Epidermal melanocyte (primary cell): ENCODE measurements at regions not wholly inside any gene's neighbourhood (a gene's known extent, or its start where the extent isn't known, plus 50 kb on each side); places are given as distances from the start of the nearest gene placed in this dataset.
A peak's percentile ranks its signal among the peaks of the same experiment; 100 is the strongest.
"Not testable (repeated sequence)": the region's sequence is repeated elsewhere in the genome, so short reads cannot be mapped to it uniquely, and the experiment has no call there.

Source experiments
- DNase-seq: peaks from one replicate; pipeline ENCODE4 v3.0.0; 2011; ENCODE audit warnings: low spot score; ENCODE audit not compliant: insufficient read length

DNA sequence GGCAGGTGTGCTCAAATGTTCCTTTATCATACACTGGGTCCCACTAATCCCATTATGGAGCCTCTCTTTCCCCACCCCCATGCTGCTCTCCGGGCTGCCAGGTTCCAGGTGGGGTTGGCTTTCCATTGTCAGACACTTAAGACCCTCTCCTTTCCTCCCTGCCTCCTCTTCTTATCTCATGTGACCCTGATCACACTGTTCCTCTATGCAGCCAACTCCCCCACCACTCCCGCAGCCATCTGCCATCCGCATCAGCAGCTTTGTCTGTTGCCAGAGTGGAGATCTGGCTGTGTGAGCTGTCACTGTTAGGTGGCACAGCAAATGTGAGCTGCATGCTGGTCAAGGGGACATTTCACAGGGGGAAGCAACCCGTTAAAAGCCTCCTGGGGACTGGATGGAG lies 391.4 kb downstream of the TNS3 start:
- no peak for DNase-seq

GRCh38 chr7:47188653-47189315 lies 393.1 kb downstream of the TNS3 start:
- DNase-seq = no peak

DNA sequence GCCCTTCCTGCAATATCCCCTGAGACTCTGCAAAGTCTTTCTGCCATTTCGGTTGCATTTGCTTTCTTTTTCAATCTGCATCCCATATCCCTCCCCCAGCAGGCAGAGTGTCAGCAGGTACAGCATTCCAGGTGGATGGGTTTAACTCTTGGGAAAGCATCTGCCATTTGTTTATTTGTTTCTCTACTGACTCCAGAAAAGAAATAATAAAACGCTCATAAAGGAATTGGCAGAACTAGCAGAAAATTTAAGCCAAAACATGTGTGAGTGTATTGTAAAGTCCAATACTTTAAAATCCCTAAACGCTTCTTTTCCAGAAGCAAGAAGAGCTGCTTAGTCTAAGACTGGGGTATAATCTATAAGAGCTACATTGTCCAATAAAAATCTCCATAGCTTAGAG lies 393.8 kb downstream of the TNS3 start:
- DNase-seq = no peak

GRCh38 chr7:47186316-47186715 lies 395.6 kb downstream of the TNS3 start:
- DNase-seq = no peak

DNA sequence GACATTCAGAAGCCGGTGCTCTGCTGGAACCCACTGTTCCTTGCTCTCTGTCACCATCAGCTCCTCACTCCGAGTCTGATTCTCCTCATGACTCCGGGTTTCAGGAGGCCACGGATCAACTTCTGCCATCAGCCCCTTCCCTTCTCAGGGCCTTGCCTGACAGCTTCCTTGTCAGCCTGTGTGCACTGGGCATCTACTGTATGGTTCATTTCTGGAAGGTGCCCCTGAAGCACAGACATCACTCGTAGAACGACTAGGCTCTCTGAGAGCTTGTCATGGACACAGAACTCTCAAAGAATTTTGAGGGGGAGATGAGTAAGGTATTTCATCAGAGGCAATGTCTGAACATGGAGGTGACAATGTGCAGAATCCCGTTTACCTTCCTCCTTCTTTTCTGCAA lies 396.1 kb downstream of the TNS3 start:
- no peak for DNase-seq

DNA sequence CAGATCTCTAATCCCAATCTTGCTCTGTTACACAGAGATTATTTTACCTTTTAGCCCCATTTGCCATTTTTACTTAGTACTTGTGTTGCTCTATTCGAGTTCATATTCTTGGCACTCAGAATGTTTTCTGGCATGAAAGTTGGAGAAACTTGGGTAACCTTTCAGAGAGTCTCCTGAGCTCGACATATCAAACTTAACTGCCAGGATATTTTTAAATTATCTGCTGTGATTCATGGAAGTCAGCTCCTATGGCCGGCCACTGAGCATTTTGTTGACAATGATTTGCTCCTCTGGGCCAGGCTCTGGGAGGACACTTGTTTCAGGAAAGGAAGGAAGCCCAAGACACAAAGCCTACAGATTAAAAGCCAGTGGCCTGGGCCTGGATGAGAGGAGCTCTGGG lies 396.7 kb downstream of the TNS3 start:
- DNase-seq = no peak

DNA sequence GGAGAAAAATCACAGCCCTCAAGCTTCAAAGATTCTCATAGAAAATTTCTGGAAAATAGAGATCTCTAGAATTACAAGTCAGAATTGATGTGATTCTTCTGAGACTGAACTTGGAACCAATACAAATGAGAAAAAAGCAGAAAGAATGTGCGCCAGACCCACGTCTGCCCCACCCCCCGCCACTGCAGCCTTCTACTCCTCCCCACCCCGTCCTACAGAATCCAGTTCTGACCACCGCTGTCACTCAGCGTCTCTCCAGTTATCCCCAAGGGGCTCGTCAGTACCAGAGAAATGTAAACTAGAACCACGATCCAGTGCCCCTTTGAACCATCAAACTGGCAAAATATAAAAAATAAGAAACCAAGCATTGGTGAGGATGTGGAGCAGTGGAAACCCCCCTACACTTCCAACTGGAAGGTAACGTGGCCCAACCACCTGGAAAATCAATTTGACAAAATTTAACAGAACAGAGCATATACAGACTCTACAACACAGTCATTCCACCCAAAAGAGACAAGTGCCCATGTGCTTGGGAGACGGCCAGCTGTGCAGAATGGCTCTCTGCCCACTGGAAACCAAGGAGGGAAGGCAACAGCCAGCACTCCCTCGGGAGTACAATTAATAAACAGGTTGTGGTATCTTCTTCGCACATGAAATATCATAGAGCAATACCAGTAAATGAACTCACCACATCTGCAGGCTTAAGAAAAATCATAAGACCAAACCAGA lies 397.9 kb downstream of the TNS3 start:
- no peak for DNase-seq

DNA sequence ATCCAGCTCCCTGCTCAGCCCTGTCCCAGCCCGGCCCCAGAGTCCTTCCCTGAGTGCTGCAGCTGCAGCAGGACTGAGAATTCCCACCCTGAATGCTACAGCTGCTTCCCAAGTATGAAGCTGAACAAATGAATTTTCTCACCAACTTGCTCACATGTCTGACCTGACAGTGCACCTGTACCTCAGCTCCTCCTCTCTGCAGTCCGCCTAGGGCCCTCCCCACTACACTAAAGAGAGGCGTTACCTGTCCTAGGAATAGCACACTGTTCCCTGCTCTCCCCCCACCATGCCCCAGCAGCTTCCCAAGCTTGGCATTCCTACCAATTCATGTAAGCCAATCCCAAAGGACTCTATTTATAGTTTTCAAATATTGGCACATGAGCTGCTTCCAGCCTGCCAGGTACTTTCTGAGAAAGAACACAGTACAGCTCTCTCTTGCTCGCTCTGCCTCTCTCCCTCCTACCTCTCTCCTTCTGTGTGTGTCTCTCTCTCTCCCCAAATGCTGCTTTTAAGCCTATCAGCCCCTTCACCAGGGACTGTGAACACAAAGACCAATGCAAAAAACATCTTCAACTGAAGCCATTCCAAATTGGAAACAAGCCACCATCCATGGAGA lies 400.1 kb downstream of the TNS3 start:
- DNase-seq = no peak

- no peak for DNase-seq
Measured at GRCh38 chr7:47180516-47180826, 401.4 kb downstream of the TNS3 start.

- DNase-seq = peak; percentile 71
Measured at GRCh38 chr7:47179812-47180515, 401.9 kb downstream of the TNS3 start.

GRCh38 chr7:47172602-47173539 lies 409.0 kb downstream of the TNS3 start:
- not testable (repeated sequence) for DNase-seq

- no peak for DNase-seq
Measured at GRCh38 chr7:47170516-47170915, 411.4 kb downstream of the TNS3 start.

DNA sequence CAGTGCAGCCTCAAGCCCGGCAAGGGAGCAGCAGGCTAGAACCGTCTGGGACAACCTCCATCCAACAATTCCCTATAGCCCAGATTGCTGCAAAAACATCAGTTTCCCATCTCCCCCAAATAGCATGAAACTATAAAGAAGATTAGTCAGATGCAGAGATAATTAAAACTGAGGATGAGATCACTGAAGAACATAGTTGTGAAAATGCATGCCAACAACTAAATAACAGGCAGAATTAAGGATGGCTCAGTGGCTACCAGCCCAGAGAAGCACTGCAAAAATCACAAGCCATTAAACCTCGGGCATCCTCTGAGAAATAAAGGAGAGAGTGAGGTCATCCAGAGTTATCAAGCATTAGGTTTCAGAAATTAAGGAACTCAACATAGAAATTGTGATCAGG lies 427.1 kb downstream of the TNS3 start:
- no peak for DNase-seq

DNA sequence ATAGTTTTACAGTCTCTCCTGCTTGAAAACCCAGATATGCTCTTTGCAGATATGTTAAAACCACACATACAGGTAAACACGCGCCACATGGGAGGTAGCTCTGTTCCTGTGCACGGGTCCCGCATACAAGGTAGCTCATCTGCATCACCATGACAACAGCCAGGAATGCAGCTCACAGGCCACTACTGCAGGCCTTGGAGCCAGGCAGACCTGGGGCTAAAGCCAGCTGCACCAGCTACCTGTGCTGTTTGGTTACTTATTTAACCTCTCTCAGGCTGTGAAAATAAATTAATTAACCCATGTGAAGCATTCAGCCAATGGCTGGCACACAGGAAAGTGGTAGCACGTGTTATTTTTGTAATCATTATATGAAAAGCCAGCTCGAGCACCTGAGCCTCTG lies 428.3 kb downstream of the TNS3 start:
- DNase-seq = no peak

GRCh38 chr7:47153058-47153457 lies 428.9 kb downstream of the TNS3 start:
- DNase-seq = peak; percentile 51

DNA sequence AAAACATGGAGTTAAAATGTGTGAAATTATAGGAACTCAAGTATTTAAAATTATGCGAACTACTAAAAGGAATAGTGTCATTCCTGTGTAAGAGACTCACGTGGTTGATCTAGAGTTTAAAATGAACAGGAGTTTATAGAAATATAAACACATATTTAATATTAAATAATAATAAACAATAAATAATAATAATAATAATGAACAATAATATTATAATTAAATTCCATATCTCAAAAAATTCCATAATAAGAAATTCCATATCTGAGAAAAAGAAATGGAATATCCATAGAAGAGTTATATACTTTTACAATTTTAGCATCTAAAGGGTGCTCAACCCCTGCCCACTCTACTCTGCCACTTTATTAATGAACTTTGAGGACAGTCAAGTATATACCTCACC lies 429.6 kb downstream of the TNS3 start:
- DNase-seq = no peak

GRCh38 chr7:47150497-47151260 lies 431.2 kb downstream of the TNS3 start:
- DNase-seq = no peak

- DNase-seq = no peak
Measured at GRCh38 chr7:47149971-47150370, 431.9 kb downstream of the TNS3 start.

- DNase-seq = no peak
Measured at GRCh38 chr7:47149208-47149839, 432.6 kb downstream of the TNS3 start.
